DOHH2 (cell line): ENCODE measurements at regions not wholly inside any gene's neighbourhood (a gene's known extent, or its start where the extent isn't known, plus 50 kb on each side); places are given as distances from the start of the nearest gene placed in this dataset.

Experiments
- H3F3A ChIP-seq: fragments of 200-600 bp; sonication (generic), shearing (Covaris generic); 2 replicates; pipeline ENCODE4 v1.6.0; 2016; ENCODE audit warnings: antibody characterized with exemption, mild to moderate bottlenecking; ENCODE audit not compliant: control insufficient read depth, insufficient read depth
- H3K27ac ChIP-seq: fragments of 200-600 bp; sonication (generic); 2 replicates; pipeline ENCODE4 v1.5.1; 2014; ENCODE audit warnings: low read depth, mild to moderate bottlenecking, low read length, moderate library complexity
- H3K27me3 ChIP-seq: fragments of 200-600 bp; sonication (generic); 2 replicates; pipeline ENCODE4 v1.6.1; 2014; ENCODE audit warnings: mild to moderate bottlenecking, low read length, mixed read lengths; ENCODE audit not compliant: control insufficient read depth
- H3K36me3 ChIP-seq: fragments of 200-600 bp; sonication (generic); 2 replicates; pipeline ENCODE4 v1.6.1; 2014; ENCODE audit warnings: mild to moderate bottlenecking, low read length, moderate library complexity, mixed read lengths; ENCODE audit not compliant: control insufficient read depth
- H3K4me1 ChIP-seq: fragments of 200-600 bp; sonication (generic); 2 replicates; pipeline ENCODE4 v1.6.1; 2014; ENCODE audit warnings: mild to moderate bottlenecking, low read length, mixed read lengths; ENCODE audit not compliant: control insufficient read depth
- H3K4me2 ChIP-seq: fragments of 200-600 bp; sonication (generic); 2 replicates; pipeline ENCODE4 v1.6.0; 2014; ENCODE audit warnings: mild to moderate bottlenecking, low read length, moderate library complexity
- H3K4me3 ChIP-seq: fragments of 200-600 bp; sonication (generic); 2 replicates; pipeline ENCODE4 v1.5.1; 2014; ENCODE audit warnings: mild to moderate bottlenecking, low read length, mixed read lengths
- H3K79me2 ChIP-seq: fragments of 200-600 bp; sonication (generic); 2 replicates; pipeline ENCODE4 v1.6.1; 2014; ENCODE audit warnings: mild to moderate bottlenecking, low read length, mixed read lengths; ENCODE audit not compliant: control insufficient read depth
- H3K9me2 ChIP-seq: fragments of 200-600 bp; sonication (generic); replicated peaks from 2 replicates; pipeline ENCODE4 v1.6.1; 2014; ENCODE audit warnings: mild to moderate bottlenecking, low read length, mixed read lengths; ENCODE audit not compliant: control insufficient read depth
- H3K9me3 ChIP-seq: fragments of 200-600 bp; sonication (generic); 2 replicates; pipeline ENCODE4 v1.6.1; 2014; ENCODE audit warnings: antibody characterized with exemption, low read length, mixed read lengths; ENCODE audit not compliant: control insufficient read depth, insufficient read depth
- H4K20me1 ChIP-seq: fragments of 200-600 bp; sonication (generic); 2 replicates; pipeline ENCODE4 v1.6.0; 2014; ENCODE audit warnings: low read depth, mild to moderate bottlenecking, antibody characterized with exemption, low read length, moderate library complexity; ENCODE audit not compliant: control insufficient read depth, insufficient read depth
- EZH2phosphoT487 ChIP-seq: fragments of 200-600 bp; sonication (generic); IDR thresholded peaks from 2 replicates; pipeline ENCODE4 v1.6.1; 2017; ENCODE audit warnings: borderline replicate concordance, mild to moderate bottlenecking, antibody characterized with exemption, low read length, moderate library complexity, mixed read lengths
- TF ChIP-seq, protein P1 (sequence below): fragments of 200-600 bp; sonication (generic); IDR thresholded peaks from one replicate; pipeline ENCODE4 v1.5.1; 2014; ENCODE audit warnings: antibody characterized with exemption, mild to moderate bottlenecking, low read depth, low read length; ENCODE audit not compliant: poor library complexity, severe bottlenecking

DNA sequence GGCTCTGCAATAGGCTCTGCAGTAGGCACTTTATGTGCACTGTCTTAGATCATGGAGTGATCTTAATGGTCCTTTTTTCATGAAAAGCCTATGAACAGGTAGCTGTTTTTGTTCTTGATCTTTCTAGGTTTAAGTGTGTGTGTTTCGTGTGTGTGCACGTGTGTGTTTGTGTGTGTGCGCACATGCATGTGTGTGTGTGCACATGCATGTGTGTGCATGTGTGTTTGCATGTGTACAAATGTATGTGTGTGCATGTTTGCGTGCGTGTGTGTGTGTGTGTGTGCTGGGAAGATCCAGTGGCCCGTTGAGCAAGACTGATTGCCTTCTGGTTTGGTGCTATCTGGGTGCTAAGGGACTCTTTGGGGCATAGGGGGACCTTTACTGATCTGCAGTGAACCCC, 334.8 kb downstream of the GLRX3 start:
- Histone ChIP-seq H3K27me3 (no peaks in the 10 kb centered on the region), H3K36me3 (no peaks in the 10 kb centered on the region), H3K9me2 (no peaks in the 10 kb centered on the region), H3K4me3 (no peak overlapping the region), H3K4me1 (no peaks in the 10 kb centered on the region), H3K27ac (no peak overlapping the region), H3K4me2 (no peak overlapping the region), H3K9me3 (no peaks in the 10 kb centered on the region), H4K20me1 (no peaks in the 10 kb centered on the region), H3F3A (no peaks in the 10 kb centered on the region), H3K79me2 (no peaks in the 10 kb centered on the region)
- TF ChIP-seq, protein P1, sequence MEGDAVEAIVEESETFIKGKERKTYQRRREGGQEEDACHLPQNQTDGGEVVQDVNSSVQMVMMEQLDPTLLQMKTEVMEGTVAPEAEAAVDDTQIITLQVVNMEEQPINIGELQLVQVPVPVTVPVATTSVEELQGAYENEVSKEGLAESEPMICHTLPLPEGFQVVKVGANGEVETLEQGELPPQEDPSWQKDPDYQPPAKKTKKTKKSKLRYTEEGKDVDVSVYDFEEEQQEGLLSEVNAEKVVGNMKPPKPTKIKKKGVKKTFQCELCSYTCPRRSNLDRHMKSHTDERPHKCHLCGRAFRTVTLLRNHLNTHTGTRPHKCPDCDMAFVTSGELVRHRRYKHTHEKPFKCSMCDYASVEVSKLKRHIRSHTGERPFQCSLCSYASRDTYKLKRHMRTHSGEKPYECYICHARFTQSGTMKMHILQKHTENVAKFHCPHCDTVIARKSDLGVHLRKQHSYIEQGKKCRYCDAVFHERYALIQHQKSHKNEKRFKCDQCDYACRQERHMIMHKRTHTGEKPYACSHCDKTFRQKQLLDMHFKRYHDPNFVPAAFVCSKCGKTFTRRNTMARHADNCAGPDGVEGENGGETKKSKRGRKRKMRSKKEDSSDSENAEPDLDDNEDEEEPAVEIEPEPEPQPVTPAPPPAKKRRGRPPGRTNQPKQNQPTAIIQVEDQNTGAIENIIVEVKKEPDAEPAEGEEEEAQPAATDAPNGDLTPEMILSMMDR: no peak
- TF ChIP-seq EZH2phosphoT487: no peak

DNA sequence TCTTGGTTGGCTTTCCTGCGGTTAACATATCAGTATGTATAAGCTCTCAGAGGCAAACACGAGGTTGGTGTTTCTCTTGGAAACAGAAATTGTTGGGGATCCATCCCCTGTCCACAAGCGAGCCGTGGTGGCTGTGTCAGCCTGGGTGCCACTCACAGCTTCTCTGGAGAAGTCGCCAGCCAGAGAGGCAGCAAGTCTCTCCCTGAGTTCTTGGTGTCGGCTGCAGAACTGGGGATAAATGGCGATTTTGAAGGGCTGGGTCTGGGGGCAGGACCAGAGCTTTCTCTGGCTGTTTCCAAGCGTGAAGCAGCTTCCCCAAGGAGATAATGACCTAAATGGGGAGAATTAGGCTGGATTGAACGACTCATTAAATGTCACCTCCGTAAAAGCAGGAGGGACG, 335.3 kb downstream of the GLRX3 start:
- no peak overlapping the region for H3K4me2 ChIP-seq

DNA sequence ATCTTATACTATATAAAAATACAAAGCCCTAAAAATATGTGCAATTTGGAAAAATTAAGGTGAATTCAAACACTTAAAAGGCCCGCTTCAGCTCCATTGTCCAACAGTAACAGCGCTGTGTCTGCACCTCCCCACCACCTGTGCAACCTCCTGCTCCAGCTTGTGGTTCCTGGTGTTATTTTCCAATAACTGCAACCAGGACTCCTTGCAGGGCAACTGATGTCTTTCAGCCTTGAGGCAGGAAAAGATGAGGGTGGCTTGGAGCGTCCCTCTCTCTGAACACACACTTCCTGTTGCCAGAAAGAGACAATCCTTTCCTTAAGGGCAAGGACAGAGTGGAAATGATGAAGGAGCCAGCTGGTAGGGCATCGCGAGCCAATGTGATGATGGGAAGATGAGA, 336.0 kb downstream of the GLRX3 start:
- no peak overlapping the region for H3K4me3 ChIP-seq
- no peaks in the 10 kb centered on the region for H3K36me3 ChIP-seq
- H3K4me2 ChIP-seq: no peak overlapping the region

More for the DNA sequence above, 335.3 kb downstream of the GLRX3 start:
- Histone ChIP-seq H3K27me3 (no peaks in the 10 kb centered on the region), H3K36me3 (no peaks in the 10 kb centered on the region), H3F3A (no peaks in the 10 kb centered on the region), H3K27ac (no peak overlapping the region), H3K9me3 (no peaks in the 10 kb centered on the region), H3K4me3 (no peak overlapping the region), H3K9me2 (no peaks in the 10 kb centered on the region), H4K20me1 (no peaks in the 10 kb centered on the region), H3K4me1 (no peaks in the 10 kb centered on the region), H3K79me2 (no peaks in the 10 kb centered on the region)
- no peak for TF ChIP-seq EZH2phosphoT487
- TF ChIP-seq, protein P1: no peak

More for the DNA sequence above, 336.0 kb downstream of the GLRX3 start:
- Histone ChIP-seq H3K79me2 (no peaks in the 10 kb centered on the region), H3K9me3 (no peaks in the 10 kb centered on the region), H3K4me1 (no peaks in the 10 kb centered on the region), H3K27me3 (no peaks in the 10 kb centered on the region), H3F3A (no peaks in the 10 kb centered on the region), H3K9me2 (no peaks in the 10 kb centered on the region), H3K27ac (no peak overlapping the region), H4K20me1 (no peaks in the 10 kb centered on the region)
- TF ChIP-seq, protein P1: no peak
- TF ChIP-seq EZH2phosphoT487: no peak
